GM23338 (cell line): ENCODE measurements at regions not wholly inside any gene's neighbourhood (a gene's known extent, or its start where the extent isn't known, plus 50 kb on each side); places are given as distances from the start of the nearest gene placed in this dataset.

Experiments used
- ATAC-seq: fragments of 200-7000 bp; cut with Tn5 transposase; 3 replicates; pipeline ENCODE4 v1.9.1; 2020
- DNase-seq: peaks from one replicate; pipeline ENCODE4 v3.0.0-alpha.2; 2015; ENCODE audit warnings: low spot score
- H2AFZ ChIP-seq: fragments of 200-600 bp; sonication (generic); 2 replicates; pipeline ENCODE4 v1.8.0; 2016; ENCODE audit warnings: antibody characterized with exemption, mild to moderate bottlenecking, moderate library complexity
- H3F3A ChIP-seq: fragments of 200-600 bp; sonication (generic); replicated peaks from 2 replicates; pipeline ENCODE4 v1.8.0; 2017; ENCODE audit warnings: antibody characterized with exemption, mixed run types, low read depth
- H3K27ac ChIP-seq: fragments of 200-600 bp; sonication (generic); 2 replicates; pipeline ENCODE4 v1.6.1; 2016; ENCODE audit warnings: low read depth
- H3K27me3 ChIP-seq: fragments of 200-600 bp; sonication (generic); 2 replicates; pipeline ENCODE4 v1.8.0; 2016; ENCODE audit warnings: mild to moderate bottlenecking, mixed run types, moderate library complexity; ENCODE audit not compliant: insufficient read depth
- H3K36me3 ChIP-seq: fragments of 200-600 bp; sonication (generic); 2 replicates; pipeline ENCODE4 v1.8.0; 2016; ENCODE audit warnings: mild to moderate bottlenecking; ENCODE audit not compliant: insufficient read depth
- H3K4me1 ChIP-seq: fragments of 200-600 bp; sonication (generic); 2 replicates; pipeline ENCODE4 v1.8.0; 2016; ENCODE audit warnings: mild to moderate bottlenecking, moderate library complexity; ENCODE audit not compliant: insufficient read depth
- H3K4me2 ChIP-seq: fragments of 200-600 bp; sonication (generic); 2 replicates; pipeline ENCODE4 v1.7.1; 2017; ENCODE audit warnings: mixed run types
- H3K4me3 ChIP-seq: fragments of 200-600 bp; sonication (generic); 2 replicates; pipeline ENCODE4 v1.6.1; 2016; ENCODE audit warnings: mixed run types
- H3K79me2 ChIP-seq: fragments of 200-600 bp; sonication (generic); replicated peaks from 2 replicates; pipeline ENCODE4 v1.8.0; 2017; ENCODE audit warnings: mild to moderate bottlenecking; ENCODE audit not compliant: insufficient read depth
- H3K9me2 ChIP-seq: fragments of 200-600 bp; sonication (generic); 2 replicates; pipeline ENCODE4 v1.8.0; 2017; ENCODE audit not compliant: insufficient read depth
- H4K20me1 ChIP-seq: fragments of 200-600 bp; sonication (generic); replicated peaks from 2 replicates; pipeline ENCODE4 v1.8.0; 2017; ENCODE audit warnings: mild to moderate bottlenecking; ENCODE audit not compliant: insufficient read depth
- H3K27ac Mint-ChIP-seq: 2 replicates; pipeline ENCODE4 v1.8.0; 2020; ENCODE audit warnings: inconsistent platforms, mild to moderate bottlenecking, moderate library complexity, mixed read lengths
- H3K27me3 Mint-ChIP-seq: 3 replicates; pipeline ENCODE4 v1.8.0; 2022; ENCODE audit warnings: low read depth, mild to moderate bottlenecking, moderate library complexity, mixed read lengths, inconsistent platforms; ENCODE audit not compliant: insufficient read depth, poor library complexity
- H3K36me3 Mint-ChIP-seq: 3 replicates; pipeline ENCODE4 v1.8.0; 2021; ENCODE audit warnings: low read depth, mild to moderate bottlenecking, inconsistent platforms, moderate library complexity, mixed read lengths
- H3K4me1 Mint-ChIP-seq: 3 replicates; pipeline ENCODE4 v1.8.0; 2020; ENCODE audit warnings: mild to moderate bottlenecking, inconsistent platforms, mixed read lengths
- H3K4me3 Mint-ChIP-seq: 3 replicates; pipeline ENCODE4 v1.8.0; 2021; ENCODE audit warnings: moderate library complexity, mild to moderate bottlenecking, inconsistent platforms, mixed read lengths
- H3K9me3 Mint-ChIP-seq: 3 replicates; pipeline ENCODE4 v1.8.0; 2020; ENCODE audit warnings: moderate library complexity, mild to moderate bottlenecking, inconsistent platforms, mixed read lengths
- EZH2phosphoT487 ChIP-seq: fragments of 200-600 bp; sonication (generic); IDR thresholded peaks from one replicate; pipeline ENCODE4 v1.8.1; 2018; ENCODE audit warnings: antibody characterized with exemption; ENCODE audit not compliant: unreplicated experiment
- JUNB ChIP-seq: IDR thresholded peaks from one replicate; pipeline ENCODE4 v1.6.1; 2016; ENCODE audit warnings: antibody characterized with exemption; ENCODE audit not compliant: unreplicated experiment
- POLR2AphosphoS5 ChIP-seq: IDR thresholded peaks from 2 replicates; pipeline ENCODE4 v1.6.1; 2016; ENCODE audit warnings: antibody characterized with exemption, low read depth
- STAT1 ChIP-seq: IDR thresholded peaks from one replicate; pipeline ENCODE4 v1.6.1; 2016; ENCODE audit warnings: antibody characterized with exemption; ENCODE audit not compliant: unreplicated experiment
- ZNF114 ChIP-seq: fragments of 250-450 bp; sonication (Bioruptor Pico); IDR thresholded peaks from 2 replicates; pipeline ENCODE4 v1.5.0; 2020; ENCODE audit warnings: mild to moderate bottlenecking, moderate library complexity
- TF ChIP-seq, protein P1 (sequence below): fragments of 250-450 bp; sonication (Bioruptor Pico); IDR thresholded peaks from 2 replicates; pipeline ENCODE4 v1.5.0; 2020; ENCODE audit warnings: mild to moderate bottlenecking, moderate library complexity
- TF ChIP-seq, protein P2 (sequence below), 2 experiments: fragments of 200-600 bp in 1 of 2; sonication (generic) in 1 of 2; conservative IDR thresholded peaks; 2 replicates each; pipeline versions ENCODE4 v1.5.1 to v1.6.1; 2016 to 2017; ENCODE audit warnings: antibody characterized with exemption in 2 of 2, low read depth in 2 of 2, mild to moderate bottlenecking in 2 of 2, moderate library complexity in 1 of 2
- TF ChIP-seq, protein P3 (sequence below): IDR thresholded peaks from one replicate; pipeline ENCODE4 v1.6.1; 2018; ENCODE audit warnings: antibody characterized with exemption; ENCODE audit not compliant: unreplicated experiment

DNA sequence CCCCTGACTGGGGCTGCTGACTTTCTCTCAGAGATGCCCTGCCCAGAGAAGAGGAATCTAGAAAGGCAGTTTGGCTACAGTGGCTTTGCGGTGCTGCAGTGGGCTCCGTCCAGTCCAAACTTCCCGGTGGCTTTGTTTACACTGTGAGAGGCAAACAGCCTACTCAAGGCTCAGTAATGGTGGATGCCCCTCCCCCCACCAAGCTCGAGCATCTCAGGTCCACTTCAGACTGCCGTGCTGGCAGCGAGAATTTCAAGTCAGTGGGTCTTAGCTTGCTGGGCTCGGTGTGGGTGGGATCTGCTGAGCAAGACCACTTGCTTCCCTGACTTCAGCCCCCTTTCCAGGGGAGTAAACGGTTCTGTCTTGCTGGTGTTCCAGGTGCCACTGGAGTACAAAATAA is 734.5 kb upstream of the LRRN3 start:
- Mint-ChIP-seq H3K4me1 (no peaks in the 10 kb centered on the region), H3K36me3 (no peaks in the 10 kb centered on the region), H3K9me3 (no peaks in the 10 kb centered on the region; the same call in 2 of the 3 replicates), H3K27me3 (no peaks in the 10 kb centered on the region), H3K4me3 (no peak overlapping the region), H3K27ac (no peak overlapping the region)
- Histone ChIP-seq H3K4me1 (no peaks in the 10 kb centered on the region), H3K27ac (no peak overlapping the region), H3K9me2 (peaks cover 2% of the 10 kb centered on the region; the same call in 1 of the 2 replicates), H3F3A (no peaks in the 10 kb centered on the region), H3K27me3 (no peaks in the 10 kb centered on the region), H3K4me3 (no peak overlapping the region), H2AFZ (no peak overlapping the region), H3K79me2 (no peaks in the 10 kb centered on the region), H3K36me3 (no peaks in the 10 kb centered on the region), H3K4me2 (no peak overlapping the region), H4K20me1 (no peaks in the 10 kb centered on the region)
- TF ChIP-seq STAT1 (no peak), EZH2phosphoT487 (no peak), POLR2AphosphoS5 (no peak), ZNF114 (CRISPR knock-in tag) (no peak), JUNB (no peak)
- TF ChIP-seq, protein P1, sequence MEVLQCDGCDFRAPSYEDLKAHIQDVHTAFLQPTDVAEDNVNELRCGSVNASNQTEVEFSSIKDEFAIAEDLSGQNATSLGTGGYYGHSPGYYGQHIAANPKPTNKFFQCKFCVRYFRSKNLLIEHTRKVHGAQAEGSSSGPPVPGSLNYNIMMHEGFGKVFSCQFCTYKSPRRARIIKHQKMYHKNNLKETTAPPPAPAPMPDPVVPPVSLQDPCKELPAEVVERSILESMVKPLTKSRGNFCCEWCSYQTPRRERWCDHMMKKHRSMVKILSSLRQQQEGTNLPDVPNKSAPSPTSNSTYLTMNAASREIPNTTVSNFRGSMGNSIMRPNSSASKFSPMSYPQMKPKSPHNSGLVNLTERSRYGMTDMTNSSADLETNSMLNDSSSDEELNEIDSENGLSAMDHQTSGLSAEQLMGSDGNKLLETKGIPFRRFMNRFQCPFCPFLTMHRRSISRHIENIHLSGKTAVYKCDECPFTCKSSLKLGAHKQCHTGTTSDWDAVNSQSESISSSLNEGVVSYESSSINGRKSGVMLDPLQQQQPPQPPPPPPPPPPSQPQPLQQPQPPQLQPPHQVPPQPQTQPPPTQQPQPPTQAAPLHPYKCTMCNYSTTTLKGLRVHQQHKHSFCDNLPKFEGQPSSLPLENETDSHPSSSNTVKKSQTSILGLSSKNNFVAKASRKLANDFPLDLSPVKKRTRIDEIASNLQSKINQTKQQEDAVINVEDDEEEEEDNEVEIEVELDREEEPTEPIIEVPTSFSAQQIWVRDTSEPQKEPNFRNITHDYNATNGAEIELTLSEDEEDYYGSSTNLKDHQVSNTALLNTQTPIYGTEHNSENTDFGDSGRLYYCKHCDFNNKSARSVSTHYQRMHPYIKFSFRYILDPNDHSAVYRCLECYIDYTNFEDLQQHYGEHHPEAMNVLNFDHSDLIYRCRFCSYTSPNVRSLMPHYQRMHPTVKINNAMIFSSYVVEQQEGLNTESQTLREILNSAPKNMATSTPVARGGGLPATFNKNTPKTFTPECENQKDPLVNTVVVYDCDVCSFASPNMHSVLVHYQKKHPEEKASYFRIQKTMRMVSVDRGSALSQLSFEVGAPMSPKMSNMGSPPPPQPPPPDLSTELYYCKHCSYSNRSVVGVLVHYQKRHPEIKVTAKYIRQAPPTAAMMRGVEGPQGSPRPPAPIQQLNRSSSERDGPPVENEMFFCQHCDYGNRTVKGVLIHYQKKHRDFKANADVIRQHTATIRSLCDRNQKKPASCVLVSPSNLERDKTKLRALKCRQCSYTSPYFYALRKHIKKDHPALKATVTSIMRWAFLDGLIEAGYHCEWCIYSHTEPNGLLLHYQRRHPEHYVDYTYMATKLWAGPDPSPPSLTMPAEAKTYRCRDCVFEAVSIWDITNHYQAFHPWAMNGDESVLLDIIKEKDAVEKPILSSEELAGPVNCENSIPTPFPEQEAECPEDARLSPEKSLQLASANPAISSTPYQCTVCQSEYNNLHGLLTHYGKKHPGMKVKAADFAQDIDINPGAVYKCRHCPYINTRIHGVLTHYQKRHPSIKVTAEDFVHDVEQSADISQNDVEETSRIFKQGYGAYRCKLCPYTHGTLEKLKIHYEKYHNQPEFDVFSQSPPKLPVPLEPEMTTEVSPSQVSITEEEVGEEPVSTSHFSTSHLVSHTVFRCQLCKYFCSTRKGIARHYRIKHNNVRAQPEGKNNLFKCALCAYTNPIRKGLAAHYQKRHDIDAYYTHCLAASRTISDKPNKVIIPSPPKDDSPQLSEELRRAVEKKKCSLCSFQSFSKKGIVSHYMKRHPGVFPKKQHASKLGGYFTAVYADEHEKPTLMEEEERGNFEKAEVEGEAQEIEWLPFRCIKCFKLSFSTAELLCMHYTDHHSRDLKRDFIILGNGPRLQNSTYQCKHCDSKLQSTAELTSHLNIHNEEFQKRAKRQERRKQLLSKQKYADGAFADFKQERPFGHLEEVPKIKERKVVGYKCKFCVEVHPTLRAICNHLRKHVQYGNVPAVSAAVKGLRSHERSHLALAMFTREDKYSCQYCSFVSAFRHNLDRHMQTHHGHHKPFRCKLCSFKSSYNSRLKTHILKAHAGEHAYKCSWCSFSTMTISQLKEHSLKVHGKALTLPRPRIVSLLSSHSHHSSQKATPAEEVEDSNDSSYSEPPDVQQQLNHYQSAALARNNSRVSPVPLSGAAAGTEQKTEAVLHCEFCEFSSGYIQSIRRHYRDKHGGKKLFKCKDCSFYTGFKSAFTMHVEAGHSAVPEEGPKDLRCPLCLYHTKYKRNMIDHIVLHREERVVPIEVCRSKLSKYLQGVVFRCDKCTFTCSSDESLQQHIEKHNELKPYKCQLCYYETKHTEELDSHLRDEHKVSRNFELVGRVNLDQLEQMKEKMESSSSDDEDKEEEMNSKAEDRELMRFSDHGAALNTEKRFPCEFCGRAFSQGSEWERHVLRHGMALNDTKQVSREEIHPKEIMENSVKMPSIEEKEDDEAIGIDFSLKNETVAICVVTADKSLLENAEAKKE (CRISPR knock-in tag), result no peak
- TF ChIP-seq, protein P2, sequence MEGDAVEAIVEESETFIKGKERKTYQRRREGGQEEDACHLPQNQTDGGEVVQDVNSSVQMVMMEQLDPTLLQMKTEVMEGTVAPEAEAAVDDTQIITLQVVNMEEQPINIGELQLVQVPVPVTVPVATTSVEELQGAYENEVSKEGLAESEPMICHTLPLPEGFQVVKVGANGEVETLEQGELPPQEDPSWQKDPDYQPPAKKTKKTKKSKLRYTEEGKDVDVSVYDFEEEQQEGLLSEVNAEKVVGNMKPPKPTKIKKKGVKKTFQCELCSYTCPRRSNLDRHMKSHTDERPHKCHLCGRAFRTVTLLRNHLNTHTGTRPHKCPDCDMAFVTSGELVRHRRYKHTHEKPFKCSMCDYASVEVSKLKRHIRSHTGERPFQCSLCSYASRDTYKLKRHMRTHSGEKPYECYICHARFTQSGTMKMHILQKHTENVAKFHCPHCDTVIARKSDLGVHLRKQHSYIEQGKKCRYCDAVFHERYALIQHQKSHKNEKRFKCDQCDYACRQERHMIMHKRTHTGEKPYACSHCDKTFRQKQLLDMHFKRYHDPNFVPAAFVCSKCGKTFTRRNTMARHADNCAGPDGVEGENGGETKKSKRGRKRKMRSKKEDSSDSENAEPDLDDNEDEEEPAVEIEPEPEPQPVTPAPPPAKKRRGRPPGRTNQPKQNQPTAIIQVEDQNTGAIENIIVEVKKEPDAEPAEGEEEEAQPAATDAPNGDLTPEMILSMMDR (conservative IDR thresholded peaks at IDR 0.05; ENCODE audit: low read depth in 2 of 2), result no peak
- TF ChIP-seq, protein P3, sequence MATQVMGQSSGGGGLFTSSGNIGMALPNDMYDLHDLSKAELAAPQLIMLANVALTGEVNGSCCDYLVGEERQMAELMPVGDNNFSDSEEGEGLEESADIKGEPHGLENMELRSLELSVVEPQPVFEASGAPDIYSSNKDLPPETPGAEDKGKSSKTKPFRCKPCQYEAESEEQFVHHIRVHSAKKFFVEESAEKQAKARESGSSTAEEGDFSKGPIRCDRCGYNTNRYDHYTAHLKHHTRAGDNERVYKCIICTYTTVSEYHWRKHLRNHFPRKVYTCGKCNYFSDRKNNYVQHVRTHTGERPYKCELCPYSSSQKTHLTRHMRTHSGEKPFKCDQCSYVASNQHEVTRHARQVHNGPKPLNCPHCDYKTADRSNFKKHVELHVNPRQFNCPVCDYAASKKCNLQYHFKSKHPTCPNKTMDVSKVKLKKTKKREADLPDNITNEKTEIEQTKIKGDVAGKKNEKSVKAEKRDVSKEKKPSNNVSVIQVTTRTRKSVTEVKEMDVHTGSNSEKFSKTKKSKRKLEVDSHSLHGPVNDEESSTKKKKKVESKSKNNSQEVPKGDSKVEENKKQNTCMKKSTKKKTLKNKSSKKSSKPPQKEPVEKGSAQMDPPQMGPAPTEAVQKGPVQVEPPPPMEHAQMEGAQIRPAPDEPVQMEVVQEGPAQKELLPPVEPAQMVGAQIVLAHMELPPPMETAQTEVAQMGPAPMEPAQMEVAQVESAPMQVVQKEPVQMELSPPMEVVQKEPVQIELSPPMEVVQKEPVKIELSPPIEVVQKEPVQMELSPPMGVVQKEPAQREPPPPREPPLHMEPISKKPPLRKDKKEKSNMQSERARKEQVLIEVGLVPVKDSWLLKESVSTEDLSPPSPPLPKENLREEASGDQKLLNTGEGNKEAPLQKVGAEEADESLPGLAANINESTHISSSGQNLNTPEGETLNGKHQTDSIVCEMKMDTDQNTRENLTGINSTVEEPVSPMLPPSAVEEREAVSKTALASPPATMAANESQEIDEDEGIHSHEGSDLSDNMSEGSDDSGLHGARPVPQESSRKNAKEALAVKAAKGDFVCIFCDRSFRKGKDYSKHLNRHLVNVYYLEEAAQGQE, result no peak
- ATAC-seq (no peak), DNase-seq (no peak)
